Calu3 (cell line): ENCODE measurements at regions not wholly inside any gene's neighbourhood (a gene's known extent, or its start where the extent isn't known, plus 50 kb on each side); places are given as distances from the start of the nearest gene placed in this dataset.

Source experiments
- BruUV-seq: library from RNA; stranded (reverse); fragments of 400-500 nt; replicated peaks from 2 replicates; lab custom pipeline; 2021; lab: Mats Ljungman, UMichigan
- CTCF ChIA-PET: fragments of 300-600 bp; sonication (Branson Sonifier 250); formaldehyde crosslinking; loops from one replicate; lab custom pipeline; 2022; ENCODE audit warnings: antibody characterized with exemption; lab: Charles Lee
- DNase-seq: peaks from one replicate; pipeline ENCODE4 v3.0.0; 2022
- H3K27ac Mint-ChIP-seq: one replicate; pipeline ENCODE4 v1.8.0; 2022; ENCODE audit warnings: mixed read lengths; ENCODE audit not compliant: unreplicated experiment
- H3K27me3 Mint-ChIP-seq: one replicate; pipeline ENCODE4 v1.8.0; 2022; ENCODE audit warnings: mixed read lengths; ENCODE audit not compliant: unreplicated experiment
- H3K36me3 Mint-ChIP-seq: one replicate; pipeline ENCODE4 v1.8.0; 2022; ENCODE audit warnings: mild to moderate bottlenecking, moderate library complexity, mixed read lengths; ENCODE audit not compliant: insufficient read depth, unreplicated experiment
- H3K4me1 Mint-ChIP-seq: one replicate; pipeline ENCODE4 v1.8.0; 2022; ENCODE audit warnings: mild to moderate bottlenecking, low read depth, mixed read lengths; ENCODE audit not compliant: unreplicated experiment
- H3K4me3 Mint-ChIP-seq: one replicate; pipeline ENCODE4 v1.8.0; 2022; ENCODE audit warnings: mild to moderate bottlenecking, low read depth, moderate library complexity, mixed read lengths; ENCODE audit not compliant: unreplicated experiment
- H3K9me3 Mint-ChIP-seq: one replicate; pipeline ENCODE4 v1.8.0; 2022; ENCODE audit warnings: low read depth, mixed read lengths; ENCODE audit not compliant: unreplicated experiment
- CTCF ChIP-seq: fragments of 200-600 bp; IDR thresholded peaks from one replicate; pipeline ENCODE4 v1.8.0; 2022; ENCODE audit warnings: antibody characterized with exemption; ENCODE audit not compliant: unreplicated experiment
- intact Hi-C: fragments of 100-400 bp; cut with micrococcal nuclease; formaldehyde crosslinking; loops from one replicate; pipeline ENCODE4 v1.10.0; 2022; ENCODE audit not compliant: unreplicated experiment

- H3K9me3 Mint-ChIP-seq, result no peaks in the 10 kb centered on the region
- no TSS peak for BruUV-seq
- H3K36me3 Mint-ChIP-seq, result no peaks in the 10 kb centered on the region
- CTCF ChIA-PET, result no interaction called here
- no peak overlapping the region for H3K27ac Mint-ChIP-seq
- no peak for DNase-seq
- no peaks in the 10 kb centered on the region for H3K4me1 Mint-ChIP-seq
- H3K4me3 Mint-ChIP-seq, result no peak overlapping the region
- no peak for TF ChIP-seq CTCF
- H3K27me3 Mint-ChIP-seq, result peaks cover 44% of the 10 kb centered on the region
- intact Hi-C loops, result no loop called here
Measured at GRCh38 chr9:87065981-87066380, 118.7 kb upstream of the GAS1 start.

- TF ChIP-seq CTCF, result no peak
- H3K4me3 Mint-ChIP-seq, result no peak overlapping the region
- no peak overlapping the region for H3K27ac Mint-ChIP-seq
- no peak for DNase-seq
- H3K4me1 Mint-ChIP-seq, result no peaks in the 10 kb centered on the region
- no peaks in the 10 kb centered on the region for H3K36me3 Mint-ChIP-seq
- intact Hi-C loops, result no loop called here
- CTCF ChIA-PET, result no interaction called here
- no peaks in the 10 kb centered on the region for H3K9me3 Mint-ChIP-seq
- H3K27me3 Mint-ChIP-seq, result peaks cover 29% of the 10 kb centered on the region
- BruUV-seq, result no TSS peak
Measured at GRCh38 chr9:87067426-87067825, 120.1 kb upstream of the GAS1 start.

GRCh38 chr9:87068177-87068840 is 121.0 kb upstream of the GAS1 start:
- no peak for TF ChIP-seq CTCF

GRCh38 chr9:87069690-87070089 is 122.4 kb upstream of the GAS1 start:
- Mint-ChIP-seq H3K4me3 (no peak overlapping the region), H3K9me3 (no peaks in the 10 kb centered on the region), H3K36me3 (no peaks in the 10 kb centered on the region), H3K27me3 (peaks cover 20% of the 10 kb centered on the region), H3K27ac (no peak overlapping the region), H3K4me1 (no peaks in the 10 kb centered on the region)
- BruUV-seq, result no TSS peak
- intact Hi-C loops, result no loop called here
- CTCF ChIA-PET, result no interaction called here
- DNase-seq, result no peak
- TF ChIP-seq CTCF, result no peak

More at GRCh38 chr9:87068177-87068840, 121.0 kb upstream of the GAS1 start:
- intact Hi-C loops, result no loop called here
- Mint-ChIP-seq H3K9me3 (no peaks in the 10 kb centered on the region), H3K4me3 (no peak overlapping the region), H3K4me1 (no peaks in the 10 kb centered on the region), H3K36me3 (no peaks in the 10 kb centered on the region), H3K27ac (no peak overlapping the region), H3K27me3 (peaks cover 20% of the 10 kb centered on the region)
- no peak for DNase-seq
- BruUV-seq, result no TSS peak
- CTCF ChIA-PET, result no interaction called here
